Endothelial cell of umbilical vein (primary cell): ENCODE measurements at regions not wholly inside any gene's neighbourhood (a gene's known extent, or its start where the extent isn't known, plus 50 kb on each side); places are given as distances from the start of the nearest gene placed in this dataset.

Experiments
- BruUV-seq: library from RNA; stranded (reverse); fragments of 400-500 nt; replicated peaks from 2 replicates; lab custom pipeline; 2021; lab: Mats Ljungman, UMichigan
- CTCF ChIA-PET: fragments of 300-600, 350-600 bp; sonication (Branson Sonifier 250); formaldehyde crosslinking; loops from one replicate; lab custom pipeline; 2021; ENCODE audit warnings: antibody characterized with exemption, inconsistent platforms; lab: Charles Lee
- POLR2A ChIA-PET: fragments of 300-600, 350-600 bp; sonication (Branson Sonifier 250); formaldehyde crosslinking; loops from one replicate; lab custom pipeline; 2021; ENCODE audit warnings: antibody characterized with exemption, inconsistent platforms; lab: Charles Lee
- DNase-seq: peaks from one replicate; pipeline ENCODE4 v3.0.0-alpha.2; 2011; ENCODE audit warnings: low read depth, low spot score
- FAIRE-seq: peaks from 2 replicates; lab custom pipeline; 2011; peaks lifted over from hg19 to GRCh38; lab: Jason Lieb, UNC
- H2AFZ ChIP-seq: 2 replicates; pipeline ENCODE4 v1.6.0; 2012; ENCODE audit warnings: low read depth, low read length, control low read depth, inconsistent platforms
- H3K27ac ChIP-seq: 2 replicates; pipeline ENCODE4 v1.5.1; 2011; ENCODE audit warnings: low read depth, mild to moderate bottlenecking, control low read depth, low read length, moderate library complexity; ENCODE audit not compliant: insufficient read depth
- H3K27me3 ChIP-seq, 2 experiments: 2 replicates each; pipeline versions ENCODE4 v1.6.0 to v1.6.1; 2011; ENCODE audit warnings: low read length in 2 of 2, mixed read lengths in 1 of 2; ENCODE audit not compliant: control insufficient read depth in 2 of 2, insufficient read depth in 2 of 2
- H3K36me3 ChIP-seq, 2 experiments: 2 replicates in 1 of 2; 3 replicates in 1 of 2; pipeline ENCODE4 v1.5.1; 2011; ENCODE audit warnings: low read length in 2 of 2, mild to moderate bottlenecking in 1 of 2, moderate library complexity in 1 of 2; ENCODE audit not compliant: control insufficient read depth in 2 of 2, insufficient read depth in 2 of 2; ENCODE audit errors: extremely low read depth in 1 of 2
- H3K4me1 ChIP-seq: 3 replicates; pipeline ENCODE4 v1.5.1; 2011; ENCODE audit warnings: mild to moderate bottlenecking, low read length; ENCODE audit not compliant: control insufficient read depth, insufficient read depth; ENCODE audit errors: extremely low read depth
- H3K4me2 ChIP-seq: 2 replicates; pipeline ENCODE4 v1.6.1; 2011; ENCODE audit warnings: low read length, control low read depth, mixed read lengths; ENCODE audit not compliant: insufficient read depth
- H3K4me3 ChIP-seq, 3 experiments: fragments of 200-600 bp in 1 of 3; sonication (generic), shearing (Covaris generic) in 1 of 3; replicated peaks in 1 of 3; 2 replicates each; pipeline ENCODE4 v1.5.1; 2011 to 2016; ENCODE audit warnings: control low read depth in 3 of 3, low read length in 3 of 3, mild to moderate bottlenecking in 2 of 3, inconsistent platforms in 1 of 3, low read depth in 1 of 3, moderate library complexity in 1 of 3; ENCODE audit not compliant: insufficient read depth in 1 of 3
- H3K79me2 ChIP-seq: 2 replicates; pipeline ENCODE4 v1.6.0; 2012; ENCODE audit warnings: low read length, inconsistent platforms; ENCODE audit not compliant: control insufficient read depth, insufficient read depth
- H3K9ac ChIP-seq: replicated peaks from 2 replicates; pipeline ENCODE3; 2011; ENCODE audit warnings: low read length, control low read depth; ENCODE audit not compliant: insufficient read depth; ENCODE audit errors: extremely low read depth
- H3K9me1 ChIP-seq: replicated peaks from 3 replicates; pipeline ENCODE4 v1.6.0; 2011; ENCODE audit warnings: mild to moderate bottlenecking, low read length; ENCODE audit not compliant: control insufficient read depth, insufficient read depth; ENCODE audit errors: extremely low read depth
- H3K9me3 ChIP-seq: replicated peaks from 2 replicates; pipeline ENCODE4 v1.5.1; 2012; ENCODE audit warnings: low read length, inconsistent platforms; ENCODE audit not compliant: control insufficient read depth, insufficient read depth
- H4K20me1 ChIP-seq: replicated peaks from 2 replicates; pipeline ENCODE3; 2011; ENCODE audit warnings: mild to moderate bottlenecking, low read length; ENCODE audit not compliant: control insufficient read depth, insufficient read depth; ENCODE audit errors: extremely low read depth
- CTCF ChIP-seq, 2 donors: IDR thresholded peaks; 1 replicate in 1 of 2; 2 replicates in 1 of 2; pipeline ENCODE4 v1.5.1; 2011; ENCODE audit warnings: low read length in 2 of 2, mild to moderate bottlenecking in 2 of 2, moderate library complexity in 2 of 2, control low read depth in 1 of 2, inconsistent platforms in 1 of 2, low read depth in 1 of 2; ENCODE audit not compliant: insufficient read depth in 1 of 2; ENCODE audit errors: extremely low read depth in 1 of 2
- EZH2 ChIP-seq: IDR thresholded peaks from 2 replicates; pipeline ENCODE4 v1.6.1; 2012; ENCODE audit warnings: borderline replicate concordance, low read depth, mild to moderate bottlenecking, moderate library complexity, low read length, inconsistent platforms; ENCODE audit not compliant: severe bottlenecking
- FOS ChIP-seq: IDR thresholded peaks from 2 replicates; pipeline ENCODE4 v1.6.1; 2011; ENCODE audit warnings: mild to moderate bottlenecking, low read length, moderate library complexity, borderline replicate concordance; ENCODE audit not compliant: insufficient read depth
- GATA2 ChIP-seq: IDR thresholded peaks from 2 replicates; pipeline ENCODE4 v1.7.0; 2011; ENCODE audit warnings: low read depth, mild to moderate bottlenecking, moderate library complexity, mixed read lengths, low read length; ENCODE audit not compliant: insufficient read length, insufficient read depth
- JUN ChIP-seq: IDR thresholded peaks from 2 replicates; pipeline ENCODE4 v1.6.1; 2011; ENCODE audit warnings: borderline replicate concordance, low read depth; ENCODE audit not compliant: insufficient read length, insufficient read depth
- MAX ChIP-seq: IDR thresholded peaks from 2 replicates; pipeline ENCODE4 v1.6.1; 2011; ENCODE audit not compliant: insufficient read depth, insufficient read length
- MYC ChIP-seq: IDR thresholded peaks from one replicate; pipeline ENCODE4 v1.6.1; 2011; ENCODE audit warnings: mild to moderate bottlenecking, low read depth, low read length
- POLR2A ChIP-seq: IDR thresholded peaks from 2 replicates; pipeline ENCODE4 v1.6.1; 2012; ENCODE audit warnings: low read depth, mild to moderate bottlenecking, control low read depth, low read length
- POLR2AphosphoS5 ChIP-seq: IDR thresholded peaks from 2 replicates; pipeline ENCODE4 v1.6.1; 2012; ENCODE audit warnings: low read depth, mild to moderate bottlenecking, control low read depth, low read length, moderate library complexity; ENCODE audit not compliant: insufficient read depth
- dilution Hi-C: fragments of 300-500 bp; cut with MboI; formaldehyde crosslinking; loops from one replicate; pipeline ENCODE4 v1.15.0; 2019; ENCODE audit warnings: low sequenced_read_pairs; ENCODE audit not compliant: extremely low pct_ligation_motif_present
- intact Hi-C: fragments of 100-400 bp; cut with micrococcal nuclease; formaldehyde crosslinking; loops from one replicate; pipeline ENCODE4 v1.10.0; 2022

- H3K79me2 ChIP-seq, result no peaks in the 10 kb centered on the region
- no TSS peak for BruUV-seq
- dilution Hi-C loops (no loop called here), intact Hi-C loops (no loop called here)
- POLR2A ChIA-PET, result no interaction called here
- TF ChIP-seq JUN, result no peak
- no peak for TF ChIP-seq MYC
- no peak for TF ChIP-seq POLR2AphosphoS5
- no peak for TF ChIP-seq GATA2
- no peak for TF ChIP-seq EZH2
- TF ChIP-seq FOS, result no peak
- no peak for TF ChIP-seq MAX
- TF ChIP-seq CTCF (IDR thresholded peaks at IDR 0.05; ENCODE audit: extremely low read depth in 1 of 2, insufficient read depth in 1 of 2, low read depth in 1 of 2, low read length in 2 of 2), result no peak
- TF ChIP-seq POLR2A, result no peak
- CTCF ChIA-PET, result interaction anchor here (0.7 to 1.0 kb wide), 3 partner anchors 11 to 1226 kb away, joined by 3 to 4 read pairs (median 3); no protein-coding TSS in a partner anchor
- no peaks in the 10 kb centered on the region for H3K4me1 ChIP-seq
- H3K27me3 ChIP-seq, result peaks cover 0 to 4% of the 10 kb centered on the region in 2 experiments
- no peak overlapping the region for H3K4me3 ChIP-seq
- FAIRE-seq (no peak), DNase-seq (no peak)
- H2AFZ ChIP-seq, result no peak overlapping the region
- no peaks in the 10 kb centered on the region for H4K20me1 ChIP-seq
- H3K27ac ChIP-seq, result no peak overlapping the region
- H3K9me3 ChIP-seq, result no peaks in the 10 kb centered on the region
- no peak overlapping the region for H3K9ac ChIP-seq
- no peak overlapping the region for H3K4me2 ChIP-seq
- H3K9me1 ChIP-seq, result no peaks in the 10 kb centered on the region
- H3K36me3 ChIP-seq, result no peaks in the 10 kb centered on the region
Observed at GRCh38 chr3:188964957-188965356, 206.8 kb upstream of the TPRG1 start.
